CD4-positive, alpha-beta memory T cell (primary cell): ENCODE measurements at regions not wholly inside any gene's neighbourhood (a gene's known extent, or its start where the extent isn't known, plus 50 kb on each side); places are given as distances from the start of the nearest gene placed in this dataset.

Experiments used
- CTCF ChIA-PET: fragments of 350-600 bp; sonication (Branson Sonifier 250); formaldehyde crosslinking; loops from one replicate; lab custom pipeline; 2021; ENCODE audit warnings: inconsistent platforms; ENCODE audit not compliant: partially characterized antibody; lab: Charles Lee
- POLR2A ChIA-PET: fragments of 350-600 bp; sonication (Branson Sonifier 250); formaldehyde crosslinking; loops from one replicate; lab custom pipeline; 2021; ENCODE audit not compliant: partially characterized antibody; lab: Charles Lee
- DNase-seq, 5 donors: peaks; one replicate each; pipeline versions ENCODE4 v3.0.0 to v3.0.0-alpha.2; 2020 to 2022; ENCODE audit warnings: mixed read lengths in 1 of 5
- H3K27ac ChIP-seq: one replicate; pipeline ENCODE4 v1.7.0; 2013; ENCODE audit warnings: low read depth, low read length
- H3K27me3 ChIP-seq: 2 replicates; pipeline ENCODE4 v1.7.0; 2013; ENCODE audit warnings: mild to moderate bottlenecking, low read length, moderate library complexity; ENCODE audit not compliant: insufficient read depth
- H3K36me3 ChIP-seq: 2 replicates; pipeline ENCODE4 v1.7.0; 2013; ENCODE audit warnings: mild to moderate bottlenecking, low read length, moderate library complexity; ENCODE audit not compliant: insufficient read depth
- H3K4me1 ChIP-seq: 2 replicates; pipeline ENCODE4 v1.7.0; 2013; ENCODE audit warnings: mild to moderate bottlenecking, low read length, moderate library complexity; ENCODE audit not compliant: insufficient read depth
- H3K4me3 ChIP-seq, 2 donors: one replicate each; pipeline ENCODE4 v1.7.0; 2013; ENCODE audit warnings: low read length in 2 of 2, mild to moderate bottlenecking in 1 of 2
- H3K9me3 ChIP-seq, 2 donors: one replicate each; pipeline ENCODE4 v1.7.0; 2013; ENCODE audit warnings: low read length in 2 of 2, control low read depth in 1 of 2; ENCODE audit not compliant: control insufficient read depth in 1 of 2
- H3K27ac Mint-ChIP-seq, 7 donors: one replicate each; pipeline ENCODE4 v1.8.0; 2020 to 2021; ENCODE audit warnings: mixed read lengths in 7 of 7, mild to moderate bottlenecking in 6 of 7, inconsistent platforms in 3 of 7, moderate library complexity in 3 of 7
- H3K27me3 Mint-ChIP-seq, 2 donors: one replicate each; pipeline ENCODE4 v1.8.0; 2020 to 2021; ENCODE audit warnings: mixed read lengths in 2 of 2
- H3K36me3 Mint-ChIP-seq, 2 donors: one replicate each; pipeline ENCODE4 v1.8.0; 2020 to 2021; ENCODE audit warnings: mixed read lengths in 2 of 2, inconsistent platforms in 1 of 2, mild to moderate bottlenecking in 1 of 2
- H3K4me1 Mint-ChIP-seq, 4 donors: one replicate each; pipeline ENCODE4 v1.8.0; 2020 to 2021; ENCODE audit warnings: mixed read lengths in 4 of 4, mild to moderate bottlenecking in 1 of 4
- H3K4me3 Mint-ChIP-seq, 8 donors: one replicate each; pipeline ENCODE4 v1.8.0; 2020 to 2021; ENCODE audit warnings: mixed read lengths in 8 of 8, mild to moderate bottlenecking in 7 of 8, moderate library complexity in 6 of 8, inconsistent platforms in 3 of 8
- H3K9me3 Mint-ChIP-seq, 8 donors: one replicate each; pipeline ENCODE4 v1.8.0; 2020 to 2021; ENCODE audit warnings: mixed read lengths in 8 of 8, mild to moderate bottlenecking in 5 of 8, inconsistent platforms in 3 of 8, moderate library complexity in 1 of 8
- intact Hi-C: fragments of 100-400 bp; cut with micrococcal nuclease; formaldehyde crosslinking; loops from one replicate; pipeline ENCODE4 v1.15.1; 2023

- no peak overlapping the region for H3K4me3 Mint-ChIP-seq
- Histone ChIP-seq H3K27me3 (peaks cover 4% of the 10 kb centered on the region), H3K4me3 (no peak overlapping the region), H3K36me3 (no peaks in the 10 kb centered on the region), H3K9me3 (no peaks in the 10 kb centered on the region), H3K4me1 (no peaks in the 10 kb centered on the region), H3K27ac (no peak overlapping the region)
- DNase-seq, result no peak
- H3K27me3 Mint-ChIP-seq, result peaks cover 4 to 13% of the 10 kb centered on the region in 2 donors
- intact Hi-C loops, result no loop called here
- H3K4me1 Mint-ChIP-seq, result no peaks in the 10 kb centered on the region
- no peaks in the 10 kb centered on the region for H3K36me3 Mint-ChIP-seq
- ChIA-PET CTCF (no interaction called here), POLR2A (no interaction called here)
- H3K9me3 Mint-ChIP-seq, result no peaks in the 10 kb centered on the region
- no peak overlapping the region for H3K27ac Mint-ChIP-seq
Observed at GRCh38 chr12:109655578-109655977, 58.0 kb upstream of the FAM222A start.

- H3K27me3 Mint-ChIP-seq, result peaks cover 4 to 13% of the 10 kb centered on the region in 2 donors
- Histone ChIP-seq H3K9me3 (no peaks in the 10 kb centered on the region), H3K27ac (no peak overlapping the region), H3K4me1 (no peaks in the 10 kb centered on the region), H3K4me3 (no peak overlapping the region), H3K36me3 (no peaks in the 10 kb centered on the region), H3K27me3 (peaks cover 4% of the 10 kb centered on the region)
- ChIA-PET POLR2A (no interaction called here), CTCF (no interaction called here)
- H3K27ac Mint-ChIP-seq, result no peak overlapping the region
- H3K36me3 Mint-ChIP-seq, result no peaks in the 10 kb centered on the region
- no peak for DNase-seq
- H3K4me1 Mint-ChIP-seq, result no peaks in the 10 kb centered on the region
- intact Hi-C loops, result no loop called here
- H3K9me3 Mint-ChIP-seq, result no peaks in the 10 kb centered on the region
- no peak overlapping the region for H3K4me3 Mint-ChIP-seq
Observed at GRCh38 chr12:109656743-109657142, 56.9 kb upstream of the FAM222A start.

GRCh38 chr12:109663795-109664194 is 49.8 kb upstream of the FAM222A start:
- H3K9me3 Mint-ChIP-seq, result no peaks in the 10 kb centered on the region
- no peaks in the 10 kb centered on the region for H3K4me1 Mint-ChIP-seq
- H3K4me1 ChIP-seq, result no peaks in the 10 kb centered on the region
- no peak overlapping the region for H3K4me3 ChIP-seq
- no peak overlapping the region for H3K27ac ChIP-seq
- H3K36me3 Mint-ChIP-seq, result no peaks in the 10 kb centered on the region
- CTCF ChIA-PET, result no interaction called here
- no peaks in the 10 kb centered on the region for H3K36me3 ChIP-seq
- no peak overlapping the region for H3K4me3 Mint-ChIP-seq
- no peaks in the 10 kb centered on the region for H3K27me3 ChIP-seq
- H3K27ac Mint-ChIP-seq, result no peak overlapping the region
- H3K27me3 Mint-ChIP-seq, result peaks cover under 1 to 7% of the 10 kb centered on the region in 2 donors
- no peak for DNase-seq
- POLR2A ChIA-PET, result no interaction called here
- H3K9me3 ChIP-seq, result no peaks in the 10 kb centered on the region
- intact Hi-C loops, result no loop called here
